SK-N-MC (cell line): ENCODE measurements at regions not wholly inside any gene's neighbourhood (a gene's known extent, or its start where the extent isn't known, plus 50 kb on each side); places are given as distances from the start of the nearest gene placed in this dataset.

Experiments used
- EZH2 ChIP-seq: fragments of 200-600 bp; sonication (generic); IDR thresholded peaks from one replicate; pipeline ENCODE4 v1.6.1; 2017; ENCODE audit warnings: antibody characterized with exemption
- POLR2AphosphoS5 ChIP-seq: IDR thresholded peaks from 2 replicates; pipeline ENCODE4 v1.6.1; 2012; ENCODE audit warnings: mild to moderate bottlenecking, low read depth, low read length, borderline replicate concordance

DNA sequence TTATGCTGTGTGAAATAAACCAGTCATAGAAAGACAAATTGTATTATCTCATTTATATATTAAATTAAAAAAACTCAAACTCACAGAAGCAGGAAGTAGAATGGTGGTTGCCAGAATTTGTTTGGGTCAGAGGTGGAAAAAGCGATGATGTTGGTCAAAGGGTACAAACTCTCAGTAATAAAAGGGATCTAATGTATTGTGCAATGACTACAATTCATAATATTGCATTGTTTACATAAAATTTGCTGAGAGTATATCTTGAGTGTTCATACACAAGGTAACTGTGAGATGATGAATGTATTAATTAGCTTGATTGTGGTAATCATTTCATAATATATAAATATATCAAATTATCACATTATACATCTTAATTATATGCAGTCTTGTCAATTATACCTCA, 56.7 kb downstream of the FOXG1 start:
- TF ChIP-seq EZH2: no peak
- no peak for TF ChIP-seq POLR2AphosphoS5
